ENCODE measurements at regions not wholly inside any gene's neighbourhood (a gene's known extent, or its start where the extent isn't known, plus 50 kb on each side); places are given as distances from the start of the nearest gene placed in this dataset.

DNA sequence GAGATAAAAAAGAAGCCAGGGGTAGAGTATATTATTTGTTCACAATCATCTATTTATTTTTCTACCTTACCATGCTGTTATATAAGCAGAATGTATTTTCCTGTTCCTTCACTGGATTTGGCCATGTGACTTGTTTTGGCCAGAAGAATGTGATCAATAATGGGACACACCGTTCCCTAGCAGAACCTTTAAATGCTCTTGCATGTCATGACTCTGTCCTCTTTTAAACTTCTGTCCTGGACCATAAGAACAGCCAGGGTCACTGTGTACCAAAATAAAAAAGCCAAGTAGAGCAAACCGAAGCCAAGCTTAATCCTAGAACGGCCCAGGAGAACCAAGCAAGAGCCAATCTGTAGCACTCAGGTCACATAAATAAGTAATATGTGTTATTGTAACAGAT is 1682.4 kb downstream of the LRRC4C start:
- CTCF ChIA-PET (ENCODE audit: low intra/inter-chr PET ratio, low total read pairs) = no interaction called here
- ATAC-seq = no peak

More for the DNA sequence above, 1682.4 kb downstream of the LRRC4C start:
- no peaks in the 10 kb centered on the region for H3K27me3 ChIP-seq (ENCODE audit: control insufficient read depth in 1 of 2, insufficient read depth in 2 of 2, low read length in 2 of 2)
- H3K79me2 ChIP-seq (ENCODE audit: insufficient read depth, low read length) = no peaks in the 10 kb centered on the region
- H3K4me2 ChIP-seq (ENCODE audit: low read depth, low read length) = no peak overlapping the region
- intact Hi-C loops (cut with micrococcal nuclease; ENCODE audit: unreplicated experiment) = no loop called here
- TF ChIP-seq, protein P1, sequence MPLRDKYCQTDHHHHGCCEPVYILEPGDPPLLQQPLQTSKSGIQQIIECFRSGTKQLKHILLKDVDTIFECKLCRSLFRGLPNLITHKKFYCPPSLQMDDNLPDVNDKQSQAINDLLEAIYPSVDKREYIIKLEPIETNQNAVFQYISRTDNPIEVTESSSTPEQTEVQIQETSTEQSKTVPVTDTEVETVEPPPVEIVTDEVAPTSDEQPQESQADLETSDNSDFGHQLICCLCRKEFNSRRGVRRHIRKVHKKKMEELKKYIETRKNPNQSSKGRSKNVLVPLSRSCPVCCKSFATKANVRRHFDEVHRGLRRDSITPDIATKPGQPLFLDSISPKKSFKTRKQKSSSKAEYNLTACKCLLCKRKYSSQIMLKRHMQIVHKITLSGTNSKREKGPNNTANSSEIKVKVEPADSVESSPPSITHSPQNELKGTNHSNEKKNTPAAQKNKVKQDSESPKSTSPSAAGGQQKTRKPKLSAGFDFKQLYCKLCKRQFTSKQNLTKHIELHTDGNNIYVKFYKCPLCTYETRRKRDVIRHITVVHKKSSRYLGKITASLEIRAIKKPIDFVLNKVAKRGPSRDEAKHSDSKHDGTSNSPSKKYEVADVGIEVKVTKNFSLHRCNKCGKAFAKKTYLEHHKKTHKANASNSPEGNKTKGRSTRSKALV (CRISPR knock-in tag; IDR thresholded peaks at IDR 0.05) = no peak
- TF ChIP-seq, protein P2, sequence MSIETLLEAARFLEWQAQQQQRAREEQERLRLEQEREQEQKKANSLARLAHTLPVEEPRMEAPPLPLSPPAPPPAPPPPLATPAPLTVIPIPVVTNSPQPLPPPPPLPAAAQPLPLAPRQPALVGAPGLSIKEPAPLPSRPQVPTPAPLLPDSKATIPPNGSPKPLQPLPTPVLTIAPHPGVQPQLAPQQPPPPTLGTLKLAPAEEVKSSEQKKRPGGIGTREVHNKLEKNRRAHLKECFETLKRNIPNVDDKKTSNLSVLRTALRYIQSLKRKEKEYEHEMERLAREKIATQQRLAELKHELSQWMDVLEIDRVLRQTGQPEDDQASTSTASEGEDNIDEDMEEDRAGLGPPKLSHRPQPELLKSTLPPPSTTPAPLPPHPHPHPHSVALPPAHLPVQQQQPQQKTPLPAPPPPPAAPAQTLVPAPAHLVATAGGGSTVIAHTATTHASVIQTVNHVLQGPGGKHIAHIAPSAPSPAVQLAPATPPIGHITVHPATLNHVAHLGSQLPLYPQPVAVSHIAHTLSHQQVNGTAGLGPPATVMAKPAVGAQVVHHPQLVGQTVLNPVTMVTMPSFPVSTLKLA (IDR thresholded peaks at IDR 0.05) = peak; percentile 32; the same call in 1 of the 2 replicates
- WGBS (ENCODE audit: low lambda C conversion rate) = 3% methylated on average over 3 of the region's 3 CpGs
- no peak overlapping the region for H3K27ac ChIP-seq (ENCODE audit: extremely low read length, insufficient read depth, low read length)
- FAIRE-seq (no peak), DNase-seq (ENCODE audit: low spot score) (no peak)
- in situ Hi-C loops (cut with HindIII; ENCODE audit: extremely low pct_ligation_motif_present, low pct_unique_long_range_greater_than_20kb) = no loop called here
- H3K4me3 ChIP-seq (replicated peaks in 1 of 3; ENCODE audit: insufficient read depth in 1 of 3, low read depth in 2 of 3, low read length in 3 of 3) = no peak overlapping the region
- H3K9ac ChIP-seq (ENCODE audit: insufficient read depth, low read depth, low read length) = no peak overlapping the region
- H2AFZ ChIP-seq (ENCODE audit: low read length) = no peak overlapping the region
- POLR2A ChIA-PET = no interaction called here
- H3K9me3 ChIP-seq (ENCODE audit: low read length) = peaks cover 17% of the 10 kb centered on the region
- no peaks in the 10 kb centered on the region for H3K36me3 ChIP-seq (replicated peaks in 1 of 2; ENCODE audit: control insufficient read depth in 1 of 2, insufficient read depth in 2 of 2, low read length in 2 of 2)
- no TSS peak for BruUV-seq (replicated peaks)
- H4K20me1 ChIP-seq (ENCODE audit: insufficient read depth, low read length) = no peaks in the 10 kb centered on the region
- H3K4me1 ChIP-seq (ENCODE audit: insufficient read depth, low read length) = no peaks in the 10 kb centered on the region
